H9 (cell line): ENCODE measurements at regions not wholly inside any gene's neighbourhood (a gene's known extent, or its start where the extent isn't known, plus 50 kb on each side); places are given as distances from the start of the nearest gene placed in this dataset.

Experiments
- DNase-seq: peaks from one replicate; pipeline ENCODE4 v3.0.0-alpha.2; 2017
- H2AFZ ChIP-seq: one replicate; pipeline ENCODE4 v1.6.1; 2013; ENCODE audit warnings: mild to moderate bottlenecking, low read length, control low read depth, moderate library complexity
- H2AK5ac ChIP-seq: 2 replicates; pipeline ENCODE4 v1.6.1; 2013; ENCODE audit warnings: low read length, control low read depth, mixed read lengths; ENCODE audit not compliant: insufficient read length
- H2BK120ac ChIP-seq: one replicate; pipeline ENCODE4 v1.6.1; 2013; ENCODE audit warnings: low read depth, mild to moderate bottlenecking, low read length, control low read depth, inconsistent platforms; ENCODE audit not compliant: poor library complexity, severe bottlenecking
- H2BK12ac ChIP-seq: 2 replicates; pipeline ENCODE4 v1.6.1; 2013; ENCODE audit warnings: low read length, control low read depth, mixed read lengths, low read depth; ENCODE audit not compliant: insufficient read length
- H2BK15ac ChIP-seq: 2 replicates; pipeline ENCODE4 v1.6.1; 2013; ENCODE audit warnings: low read depth, low read length, control low read depth
- H2BK20ac ChIP-seq: one replicate; pipeline ENCODE4 v1.6.1; 2013; ENCODE audit warnings: low read depth, mild to moderate bottlenecking, low read length, control low read depth, inconsistent platforms; ENCODE audit not compliant: poor library complexity, severe bottlenecking
- H2BK5ac ChIP-seq: 2 replicates; pipeline ENCODE4 v1.6.1; 2013; ENCODE audit warnings: low read length, control low read depth, mixed read lengths; ENCODE audit not compliant: insufficient read length
- H3K14ac ChIP-seq: 2 replicates; pipeline ENCODE4 v1.6.1; 2013; ENCODE audit warnings: low read length, control low read depth; ENCODE audit not compliant: insufficient read depth
- H3K18ac ChIP-seq: 2 replicates; pipeline ENCODE4 v1.6.1; 2013; ENCODE audit warnings: low read depth, mild to moderate bottlenecking, mixed read lengths, low read length, control low read depth; ENCODE audit not compliant: insufficient read length
- H3K23ac ChIP-seq: 2 replicates; pipeline ENCODE4 v1.6.1; 2013; ENCODE audit warnings: low read length, control low read depth, mixed read lengths, low read depth; ENCODE audit not compliant: insufficient read length
- H3K23me2 ChIP-seq: 2 replicates; pipeline ENCODE4 v1.6.1; 2013; ENCODE audit warnings: low read depth, mild to moderate bottlenecking, mixed read lengths, low read length, control low read depth; ENCODE audit not compliant: insufficient read length, poor library complexity, severe bottlenecking
- H3K27ac ChIP-seq: 2 replicates; pipeline ENCODE4 v1.5.1; 2013; ENCODE audit warnings: low read length, control low read depth, mixed read lengths, low read depth; ENCODE audit not compliant: insufficient read length
- H3K27me3 ChIP-seq: 2 replicates; pipeline ENCODE4 v1.6.1; 2013; ENCODE audit warnings: low read length, control low read depth, inconsistent platforms; ENCODE audit not compliant: insufficient read depth
- H3K4ac ChIP-seq: 2 replicates; pipeline ENCODE4 v1.6.1; 2013; ENCODE audit warnings: low read depth, mild to moderate bottlenecking, control low read depth, inconsistent platforms, low read length, moderate library complexity
- H3K4me1 ChIP-seq: 2 replicates; pipeline ENCODE4 v1.6.1; 2013; ENCODE audit warnings: low read length, control low read depth, inconsistent platforms; ENCODE audit not compliant: insufficient read depth
- H3K4me2 ChIP-seq: 2 replicates; pipeline ENCODE4 v1.6.1; 2013; ENCODE audit warnings: low read length, control low read depth, mixed read lengths; ENCODE audit not compliant: insufficient read length, insufficient read depth
- H3K56ac ChIP-seq: 2 replicates; pipeline ENCODE4 v1.6.1; 2013; ENCODE audit warnings: low read depth, mild to moderate bottlenecking, mixed read lengths, low read length, control low read depth; ENCODE audit not compliant: insufficient read length
- H3K79me1 ChIP-seq: 2 replicates; pipeline ENCODE4 v1.6.1; 2013; ENCODE audit warnings: low read depth, mild to moderate bottlenecking, moderate library complexity, low read length, control low read depth, inconsistent platforms; ENCODE audit not compliant: insufficient read depth, poor library complexity, severe bottlenecking
- H3K79me2 ChIP-seq: 2 replicates; pipeline ENCODE4 v1.6.1; 2013; ENCODE audit warnings: low read length, control low read depth, inconsistent platforms; ENCODE audit not compliant: insufficient read depth
- H3K9ac ChIP-seq: 2 replicates; pipeline ENCODE4 v1.6.1; 2013; ENCODE audit warnings: low read length, control low read depth, mixed read lengths; ENCODE audit not compliant: insufficient read length; ENCODE audit errors: extremely low read depth
- H3K9me3 ChIP-seq: one replicate; pipeline ENCODE4 v1.6.1; 2013; ENCODE audit warnings: low read depth, low read length, inconsistent platforms; ENCODE audit not compliant: control insufficient read depth
- H3T11ph ChIP-seq: one replicate; pipeline ENCODE4 v1.6.1; 2013; ENCODE audit warnings: mild to moderate bottlenecking, low read length, control low read depth, inconsistent platforms
- H4K20me1 ChIP-seq: one replicate; pipeline ENCODE4 v1.6.1; 2013; ENCODE audit not compliant: control insufficient read depth, insufficient read length, insufficient read depth
- H4K5ac ChIP-seq: 2 replicates; pipeline ENCODE4 v1.6.1; 2013; ENCODE audit warnings: low read depth, mild to moderate bottlenecking, mixed read lengths, low read length, control low read depth; ENCODE audit not compliant: insufficient read length
- H4K8ac ChIP-seq: replicated peaks from 2 replicates; pipeline ENCODE4 v1.6.1; 2013; ENCODE audit warnings: low read length, control low read depth, mixed read lengths, low read depth; ENCODE audit not compliant: insufficient read length
- H4K91ac ChIP-seq: 2 replicates; pipeline ENCODE4 v1.6.1; 2013; ENCODE audit warnings: low read depth, mild to moderate bottlenecking, moderate library complexity, mixed read lengths, low read length, control low read depth; ENCODE audit not compliant: insufficient read length
- H3K27ac Mint-ChIP-seq, 3 experiments: 2 replicates in 2 of 3; 3 replicates in 1 of 3; pipeline ENCODE4 v1.8.0; 2020 to 2021; ENCODE audit warnings: mixed read lengths in 3 of 3, mild to moderate bottlenecking in 1 of 3, moderate library complexity in 1 of 3
- H3K27me3 Mint-ChIP-seq: 2 replicates; pipeline ENCODE4 v1.8.0; 2021; ENCODE audit warnings: low read depth, mild to moderate bottlenecking, moderate library complexity, mixed read lengths
- H3K36me3 Mint-ChIP-seq, 3 experiments: 2 replicates in 2 of 3; 3 replicates in 1 of 3; pipeline ENCODE4 v1.8.0; 2020 to 2021; ENCODE audit warnings: low read depth in 3 of 3, mixed read lengths in 3 of 3; ENCODE audit not compliant: insufficient read depth in 1 of 3
- H3K4me1 Mint-ChIP-seq, 2 experiments: 2 replicates each; pipeline ENCODE4 v1.8.0; 2020; ENCODE audit warnings: mixed read lengths in 2 of 2
- H3K4me3 Mint-ChIP-seq, 2 experiments: 2 replicates in 1 of 2; 3 replicates in 1 of 2; pipeline ENCODE4 v1.8.0; 2020 to 2021; ENCODE audit warnings: mild to moderate bottlenecking in 2 of 2, mixed read lengths in 2 of 2, moderate library complexity in 1 of 2
- H3K9me3 Mint-ChIP-seq, 2 experiments: 2 replicates in 1 of 2; 3 replicates in 1 of 2; pipeline ENCODE4 v1.8.0; 2020; ENCODE audit warnings: mild to moderate bottlenecking in 2 of 2, mixed read lengths in 2 of 2, moderate library complexity in 1 of 2
- WGBS: extraction: QIAGEN DNeasy Blood & Tissue Kit; methylation state at CpG from one replicate; pipeline ENCODE4 v1.1.7; 2013; ENCODE audit warnings: missing lambda C conversion rate, low lambda C conversion rate, mixed read lengths; ENCODE audit not compliant: insufficient read length; ENCODE audit errors: extremely low coverage; 5-methylcytosine and 5-hydroxymethylcytosine counted together
- TF ChIP-seq, protein P1 (sequence below): fragments of 200-600 bp; sonication (generic); conservative IDR thresholded peaks from 3 replicates; pipeline ENCODE4 v1.8.0; 2021; ENCODE audit warnings: antibody characterized with exemption, mild to moderate bottlenecking

DNA sequence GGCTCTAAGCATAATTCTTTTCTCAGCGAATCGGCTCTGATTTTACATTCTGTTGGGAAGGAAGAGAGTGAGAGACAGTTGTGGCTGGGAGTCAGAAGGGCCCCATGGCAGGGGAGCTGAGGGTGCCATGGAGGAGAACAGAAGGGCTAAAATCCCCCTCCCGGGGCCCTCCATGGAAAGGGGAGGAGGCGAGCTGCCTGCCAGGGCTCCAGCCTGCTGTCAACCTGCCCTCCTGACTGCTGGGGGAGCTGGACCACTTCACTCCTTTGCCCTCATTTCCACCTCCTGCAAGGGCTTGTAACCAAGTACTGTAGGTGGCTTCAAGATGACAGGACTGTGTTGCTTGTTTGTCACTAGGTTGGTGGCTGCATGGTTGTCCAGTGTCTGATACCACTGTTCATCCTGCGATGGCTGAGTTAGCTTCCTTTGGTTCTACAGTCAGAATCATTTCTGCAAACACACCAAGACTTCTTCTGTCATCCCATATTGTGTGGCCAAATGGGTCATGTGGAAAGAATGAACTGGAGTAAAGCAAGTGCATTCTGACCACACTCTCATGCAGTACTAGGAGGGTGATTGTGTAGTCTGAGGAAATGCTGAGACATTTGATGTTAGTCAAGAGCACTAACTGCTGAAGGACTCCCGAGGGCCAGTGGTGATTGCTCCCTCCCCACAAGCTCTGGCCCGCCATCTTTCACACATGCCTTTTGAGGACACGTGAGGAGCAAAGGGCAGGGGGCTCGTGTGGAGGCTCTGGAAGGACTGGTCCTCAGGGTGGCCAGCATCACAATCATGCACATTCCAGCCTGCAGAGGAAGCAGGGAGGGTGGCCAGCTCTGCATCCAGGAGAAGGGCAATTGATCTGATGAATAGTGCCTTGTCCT is 307.2 kb downstream of the GADD45G start:
- no peak overlapping the region for H3K14ac ChIP-seq
- H3K27ac ChIP-seq = no peak overlapping the region
- H3K9me3 ChIP-seq = no peaks in the 10 kb centered on the region
- TF ChIP-seq, protein P1, sequence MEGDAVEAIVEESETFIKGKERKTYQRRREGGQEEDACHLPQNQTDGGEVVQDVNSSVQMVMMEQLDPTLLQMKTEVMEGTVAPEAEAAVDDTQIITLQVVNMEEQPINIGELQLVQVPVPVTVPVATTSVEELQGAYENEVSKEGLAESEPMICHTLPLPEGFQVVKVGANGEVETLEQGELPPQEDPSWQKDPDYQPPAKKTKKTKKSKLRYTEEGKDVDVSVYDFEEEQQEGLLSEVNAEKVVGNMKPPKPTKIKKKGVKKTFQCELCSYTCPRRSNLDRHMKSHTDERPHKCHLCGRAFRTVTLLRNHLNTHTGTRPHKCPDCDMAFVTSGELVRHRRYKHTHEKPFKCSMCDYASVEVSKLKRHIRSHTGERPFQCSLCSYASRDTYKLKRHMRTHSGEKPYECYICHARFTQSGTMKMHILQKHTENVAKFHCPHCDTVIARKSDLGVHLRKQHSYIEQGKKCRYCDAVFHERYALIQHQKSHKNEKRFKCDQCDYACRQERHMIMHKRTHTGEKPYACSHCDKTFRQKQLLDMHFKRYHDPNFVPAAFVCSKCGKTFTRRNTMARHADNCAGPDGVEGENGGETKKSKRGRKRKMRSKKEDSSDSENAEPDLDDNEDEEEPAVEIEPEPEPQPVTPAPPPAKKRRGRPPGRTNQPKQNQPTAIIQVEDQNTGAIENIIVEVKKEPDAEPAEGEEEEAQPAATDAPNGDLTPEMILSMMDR = no peak; the same call in 2 of the 3 replicates
- Mint-ChIP-seq H3K9me3 (no peaks in the 10 kb centered on the region; a peak in 1 of 5 replicates), H3K27ac (no peak overlapping the region), H3K36me3 (no peaks in the 10 kb centered on the region; a peak in 1 of 7 replicates), H3K4me1 (peaks cover 12 to 18% of the 10 kb centered on the region in 2 experiments), H3K27me3 (peaks cover 5% of the 10 kb centered on the region), H3K4me3 (no peak overlapping the region)
- no peaks in the 10 kb centered on the region for H4K20me1 ChIP-seq
- H2BK12ac ChIP-seq = no peak overlapping the region
- no CpG with 5 or more reads among the region's 9 CpGs for WGBS
- H2BK120ac ChIP-seq = no peak overlapping the region
- H4K8ac ChIP-seq = no peak overlapping the region
- H4K5ac ChIP-seq = no peak overlapping the region
- no peak overlapping the region for H4K91ac ChIP-seq
- H3K9ac ChIP-seq = no peak overlapping the region
- H3K79me1 ChIP-seq = no peaks in the 10 kb centered on the region
- H3K18ac ChIP-seq = no peak overlapping the region
- H2AFZ ChIP-seq = no peak overlapping the region
- peak; percentile 25 for DNase-seq
- no peak overlapping the region for H3K23ac ChIP-seq
- no peak overlapping the region for H3K4me2 ChIP-seq
- no peak overlapping the region for H2BK5ac ChIP-seq
- no peaks in the 10 kb centered on the region; the same call in 1 of the 2 replicates for H3K27me3 ChIP-seq
- no peaks in the 10 kb centered on the region for H3K23me2 ChIP-seq
- H3K4me1 ChIP-seq = 0 out of 2 replicates have a peak, but pooled peaks cover 1% of the 10 kb centered on the region
- H3K4ac ChIP-seq = no peak overlapping the region
- no peak overlapping the region for H2BK15ac ChIP-seq
- H3K79me2 ChIP-seq = no peaks in the 10 kb centered on the region
- no peak overlapping the region for H3T11ph ChIP-seq
- H2AK5ac ChIP-seq = no peak overlapping the region
- H3K56ac ChIP-seq = no peak overlapping the region
- H2BK20ac ChIP-seq = no peak overlapping the region
